ENCODE measurements at regions not wholly inside any gene's neighbourhood (a gene's known extent, or its start where the extent isn't known, plus 50 kb on each side); places are given as distances from the start of the nearest gene placed in this dataset.

DNA sequence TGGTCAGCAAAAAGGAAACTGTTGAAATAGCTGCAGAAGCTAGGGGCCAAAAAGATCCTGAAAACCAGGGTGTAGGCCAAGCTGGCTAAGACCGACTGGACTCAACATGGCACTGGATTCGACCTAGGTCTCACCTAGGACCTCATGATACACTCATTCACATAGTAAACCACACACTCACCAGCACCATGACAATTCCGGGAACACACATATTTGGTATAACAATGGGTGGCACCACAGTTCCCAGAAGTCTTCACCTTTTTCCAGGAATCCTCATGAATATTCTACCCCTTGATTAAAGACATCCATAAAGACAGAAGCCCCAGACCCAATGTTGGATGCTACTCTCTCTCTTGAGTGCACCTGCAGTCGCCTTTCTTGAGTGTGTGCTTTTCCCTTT lies 460.1 kb downstream of the TMEM114 start:
- TF ChIP-seq POLR2A (IDR thresholded peaks at IDR 0.05; ENCODE audit: low read depth, low read length) (no peak), POLR2AphosphoS5 (IDR thresholded peaks at IDR 0.05; ENCODE audit: low read depth, low read length) (no peak), SPI1 (IDR thresholded peaks at IDR 0.05; ENCODE audit: low read depth, low read length) (no peak), TAF1 (IDR thresholded peaks at IDR 0.05; ENCODE audit: low read depth, low read length) (no peak)

Measured in GM12891 (cell line).